Neuronal stem cell (in vitro differentiated cells): ENCODE measurements at regions not wholly inside any gene's neighbourhood (a gene's known extent, or its start where the extent isn't known, plus 50 kb on each side); places are given as distances from the start of the nearest gene placed in this dataset.

Source experiments
- DNase-seq: peaks from one replicate; pipeline ENCODE4 v3.0.0-alpha.2; 2013; ENCODE audit warnings: low spot score
- H2AFZ ChIP-seq: one replicate; pipeline ENCODE4 v1.6.1; 2013; ENCODE audit warnings: mild to moderate bottlenecking, low read length, inconsistent platforms
- H2AK5ac ChIP-seq: 2 replicates; pipeline ENCODE4 v1.6.1; 2013; ENCODE audit warnings: low read depth, mild to moderate bottlenecking, inconsistent platforms, low read length, moderate library complexity, mixed read lengths
- H2BK120ac ChIP-seq: 2 replicates; pipeline ENCODE4 v1.6.1; 2013; ENCODE audit warnings: low read depth, mild to moderate bottlenecking, inconsistent platforms, low read length, moderate library complexity, mixed read lengths
- H2BK12ac ChIP-seq: one replicate; pipeline ENCODE4 v1.6.1; 2013; ENCODE audit warnings: low read length, inconsistent platforms
- H2BK15ac ChIP-seq: 2 replicates; pipeline ENCODE4 v1.6.1; 2013; ENCODE audit warnings: mild to moderate bottlenecking, low read length, inconsistent platforms, mixed read lengths
- H2BK5ac ChIP-seq: one replicate; pipeline ENCODE4 v1.6.1; 2013; ENCODE audit warnings: inconsistent platforms, mild to moderate bottlenecking, low read length, moderate library complexity
- H3K14ac ChIP-seq: one replicate; pipeline ENCODE4 v1.6.1; 2013; ENCODE audit warnings: low read length, inconsistent platforms
- H3K18ac ChIP-seq: 2 replicates; pipeline ENCODE4 v1.6.1; 2013; ENCODE audit warnings: low read length, inconsistent platforms
- H3K23ac ChIP-seq: 2 replicates; pipeline ENCODE4 v1.6.1; 2013; ENCODE audit warnings: low read depth, mild to moderate bottlenecking, mixed read lengths, low read length, inconsistent platforms; ENCODE audit not compliant: poor library complexity
- H3K27ac ChIP-seq: replicated peaks from 3 replicates; pipeline ENCODE4 v1.5.1; 2013; ENCODE audit warnings: low read length, inconsistent platforms
- H3K27me3 ChIP-seq, 3 experiments: 2 replicates each; pipeline ENCODE4 v1.6.1; 2013; ENCODE audit warnings: low read length in 3 of 3, mild to moderate bottlenecking in 2 of 3, inconsistent platforms in 1 of 3, low read depth in 1 of 3, mixed read lengths in 1 of 3, moderate library complexity in 1 of 3; ENCODE audit not compliant: control insufficient read depth in 3 of 3, insufficient read depth in 3 of 3
- H3K36me3 ChIP-seq, 2 donors: replicated peaks in 1 of 2; 2 replicates each; pipeline ENCODE4 v1.6.1; 2013; ENCODE audit warnings: low read length in 2 of 2; ENCODE audit not compliant: control insufficient read depth in 2 of 2, insufficient read depth in 2 of 2
- H3K4ac ChIP-seq: 2 replicates; pipeline ENCODE4 v1.6.1; 2013; ENCODE audit warnings: inconsistent platforms, mild to moderate bottlenecking, low read length, moderate library complexity
- H3K4me1 ChIP-seq, 2 donors: 1 replicate in 1 of 2; 2 replicates in 1 of 2; pipeline ENCODE4 v1.6.1; 2013; ENCODE audit warnings: low read length in 2 of 2, low read depth in 1 of 2; ENCODE audit not compliant: control insufficient read depth in 2 of 2, insufficient read depth in 1 of 2
- H3K4me2 ChIP-seq: one replicate; pipeline ENCODE4 v1.6.1; 2013; ENCODE audit warnings: mild to moderate bottlenecking, low read length, inconsistent platforms; ENCODE audit not compliant: insufficient read depth, poor library complexity, severe bottlenecking
- H3K4me3 ChIP-seq, 2 donors: 2 replicates each; pipeline ENCODE4 v1.5.1; 2013; ENCODE audit warnings: low read length in 2 of 2, mild to moderate bottlenecking in 2 of 2, inconsistent platforms in 1 of 2, moderate library complexity in 1 of 2
- H3K79me1 ChIP-seq: one replicate; pipeline ENCODE4 v1.6.1; 2013; ENCODE audit warnings: low read depth, mild to moderate bottlenecking, inconsistent platforms, low read length, moderate library complexity
- H3K9ac ChIP-seq: one replicate; pipeline ENCODE4 v1.6.1; 2013; ENCODE audit warnings: mild to moderate bottlenecking, low read depth, low read length, inconsistent platforms; ENCODE audit not compliant: poor library complexity
- H3K9me3 ChIP-seq, 2 donors: replicated peaks in 1 of 2; 2 replicates each; pipeline versions ENCODE3 to v1.6.1; 2013; ENCODE audit warnings: low read length in 2 of 2, mild to moderate bottlenecking in 2 of 2, inconsistent platforms in 1 of 2, low read depth in 1 of 2, mixed read lengths in 1 of 2, moderate library complexity in 1 of 2; ENCODE audit not compliant: control insufficient read depth in 2 of 2, insufficient read depth in 1 of 2
- H4K8ac ChIP-seq: one replicate; pipeline ENCODE4 v1.6.1; 2013; ENCODE audit warnings: low read depth, mild to moderate bottlenecking, inconsistent platforms, low read length, moderate library complexity
- H4K91ac ChIP-seq: one replicate; pipeline ENCODE4 v1.6.1; 2013; ENCODE audit warnings: low read length, low read depth, mild to moderate bottlenecking, inconsistent platforms; ENCODE audit not compliant: poor library complexity
- WGBS, 2 donors: extraction: QIAGEN DNeasy Blood & Tissue Kit; methylation state at CpG; one replicate each; pipeline ENCODE4 v1.1.7; 2013; ENCODE audit warnings: missing lambda C conversion rate in 2 of 2, mixed read lengths in 1 of 2; ENCODE audit not compliant: insufficient read length in 2 of 2, insufficient replicate concordance in 1 of 2; ENCODE audit errors: extremely low coverage in 2 of 2; 5-methylcytosine and 5-hydroxymethylcytosine counted together

- H3K27me3 ChIP-seq, result no peaks in the 10 kb centered on the region
- H3K36me3 ChIP-seq, result peaks cover 14 to 78% of the 10 kb centered on the region in 2 donors
- no peak overlapping the region for H3K9ac ChIP-seq
- H2BK15ac ChIP-seq, result no peak overlapping the region
- peaks cover 0 to 5% of the 10 kb centered on the region in 2 donors for H3K9me3 ChIP-seq
- H4K8ac ChIP-seq, result no peak overlapping the region
- H3K79me1 ChIP-seq, result no peaks in the 10 kb centered on the region
- no peak overlapping the region for H3K23ac ChIP-seq
- no peak for DNase-seq
- H2BK120ac ChIP-seq, result no peak overlapping the region
- H2BK12ac ChIP-seq, result no peak overlapping the region
- WGBS, 2 donors, result 100% methylated on average over 2 of the region's 6 CpGs; no CpG with 5 or more reads in 1 of the 2 donors
- H3K27ac ChIP-seq, result no peak overlapping the region
- no peak overlapping the region for H2AFZ ChIP-seq
- no peaks in the 10 kb centered on the region for H3K4me1 ChIP-seq
- H3K4me2 ChIP-seq, result no peak overlapping the region
- no peak overlapping the region for H2AK5ac ChIP-seq
- H3K4ac ChIP-seq, result no peak overlapping the region
- no peak overlapping the region for H4K91ac ChIP-seq
- no peak overlapping the region for H3K4me3 ChIP-seq
- no peak overlapping the region for H2BK5ac ChIP-seq
- no peak overlapping the region for H3K18ac ChIP-seq
- H3K14ac ChIP-seq, result no peak overlapping the region
These were observed 149.3 kb downstream of the UTRN start for GRCh38 chr6:144434308-144434990.

GRCh38 chr6:144435602-144436426 lies 150.7 kb downstream of the UTRN start:
- H2BK5ac ChIP-seq, result no peak overlapping the region
- no peak overlapping the region for H2BK120ac ChIP-seq
- H3K79me1 ChIP-seq, result no peaks in the 10 kb centered on the region
- H3K4me3 ChIP-seq, result no peak overlapping the region
- no peak overlapping the region for H2BK15ac ChIP-seq
- no peak overlapping the region for H3K4ac ChIP-seq
- WGBS, 2 donors, result no CpG with 5 or more reads among the region's 5 CpGs
- no peak overlapping the region for H4K8ac ChIP-seq
- peaks cover 5 to 16% of the 10 kb centered on the region in 2 donors for H3K9me3 ChIP-seq
- H2AFZ ChIP-seq, result no peak overlapping the region
- H3K27me3 ChIP-seq, result no peaks in the 10 kb centered on the region
- no peak overlapping the region for H2BK12ac ChIP-seq
- no peak overlapping the region for H4K91ac ChIP-seq
- no peak overlapping the region for H3K27ac ChIP-seq
- DNase-seq, result no peak
- no peaks in the 10 kb centered on the region for H3K4me1 ChIP-seq
- H3K4me2 ChIP-seq, result no peak overlapping the region
- peaks cover 19 to 79% of the 10 kb centered on the region in 2 donors for H3K36me3 ChIP-seq
- H3K23ac ChIP-seq, result no peak overlapping the region
- H3K18ac ChIP-seq, result no peak overlapping the region
- no peak overlapping the region for H2AK5ac ChIP-seq
- no peak overlapping the region for H3K9ac ChIP-seq
- H3K14ac ChIP-seq, result no peak overlapping the region

DNA sequence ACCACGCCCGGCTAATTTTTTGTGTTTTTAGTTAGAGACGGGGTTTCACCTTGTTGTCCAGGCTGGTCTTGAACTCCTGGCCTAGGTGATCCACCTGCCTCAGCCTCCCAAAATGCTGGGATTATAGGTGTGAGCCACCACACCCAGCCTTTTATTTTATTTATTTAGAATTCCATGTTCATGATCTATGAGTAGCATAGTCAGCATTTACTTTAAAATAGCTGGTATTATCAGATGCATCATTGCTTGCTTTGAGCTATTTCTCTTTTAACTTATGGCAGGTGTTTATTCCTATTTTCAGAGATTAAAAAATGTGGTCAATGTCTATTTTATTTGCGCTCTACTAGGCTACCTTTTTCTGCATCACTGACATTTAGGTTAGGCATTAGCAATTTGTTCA lies 152.0 kb downstream of the UTRN start:
- Histone ChIP-seq H2AFZ (no peak overlapping the region), H3K4ac (no peak overlapping the region), H3K18ac (no peak overlapping the region), H3K9ac (no peak overlapping the region), H3K27me3 (no peaks in the 10 kb centered on the region), H3K4me2 (no peak overlapping the region), H3K79me1 (no peaks in the 10 kb centered on the region), H3K4me3 (no peak overlapping the region), H3K14ac (no peak overlapping the region), H2BK15ac (no peak overlapping the region), H2BK12ac (no peak overlapping the region), H3K36me3 (peaks cover 29 to 79% of the 10 kb centered on the region in 2 donors), H2BK5ac (no peak overlapping the region), H2BK120ac (no peak overlapping the region), H3K4me1 (no peaks in the 10 kb centered on the region), H3K9me3 (peaks cover 12 to 27% of the 10 kb centered on the region in 2 donors), H4K91ac (no peak overlapping the region), H3K23ac (no peak overlapping the region), H2AK5ac (no peak overlapping the region), H3K27ac (no peak overlapping the region), H4K8ac (no peak overlapping the region)
- DNase-seq, result no peak
- no CpG with 5 or more reads among the region's 4 CpGs for WGBS, 2 donors

DNA sequence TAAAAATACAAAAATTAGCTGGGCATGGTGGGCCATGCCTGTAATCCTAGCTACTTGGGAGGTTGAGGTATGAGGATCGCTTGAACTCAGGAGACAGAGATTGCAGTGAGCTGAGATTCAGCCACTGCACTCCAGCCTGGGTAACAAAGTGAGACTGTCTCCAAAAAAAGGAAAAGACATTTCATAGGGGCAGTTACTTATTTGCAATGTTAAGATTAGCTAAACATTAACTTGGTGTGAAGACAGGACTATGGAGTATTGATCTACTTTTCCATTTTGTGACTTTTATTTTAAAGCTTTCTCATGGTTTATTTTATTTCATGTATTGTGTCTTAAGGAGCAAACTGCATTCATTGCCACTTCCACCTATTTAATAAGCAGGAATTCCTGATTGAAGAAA lies 153.0 kb downstream of the UTRN start:
- Histone ChIP-seq H4K91ac (no peak overlapping the region), H3K79me1 (no peaks in the 10 kb centered on the region), H3K23ac (no peak overlapping the region), H3K27ac (no peak overlapping the region), H3K9ac (no peak overlapping the region), H2BK12ac (no peak overlapping the region), H3K14ac (no peak overlapping the region), H3K27me3 (no peaks in the 10 kb centered on the region), H2BK5ac (no peak overlapping the region), H4K8ac (no peak overlapping the region), H2BK15ac (no peak overlapping the region), H3K4me3 (no peak overlapping the region), H3K4me1 (no peaks in the 10 kb centered on the region), H2AFZ (no peak overlapping the region), H2AK5ac (no peak overlapping the region), H3K36me3 (peaks cover 31 to 84% of the 10 kb centered on the region in 2 donors), H3K9me3 (peaks cover 12 to 34% of the 10 kb centered on the region in 2 donors), H3K18ac (no peak overlapping the region), H3K4me2 (no peak overlapping the region), H3K4ac (no peak overlapping the region), H2BK120ac (no peak overlapping the region)
- DNase-seq, result no peak
- WGBS, 2 donors, result no CpG with 5 or more reads among the region's 1 CpG
